Activated CD8-positive, alpha-beta memory T cell treated with anti-CD3 and anti-CD28 coated beads for 24 hours (primary cell): ENCODE measurements at regions not wholly inside any gene's neighbourhood (a gene's known extent, or its start where the extent isn't known, plus 50 kb on each side); places are given as distances from the start of the nearest gene placed in this dataset.
A peak's percentile ranks its signal among the peaks of the same experiment; 100 is the strongest.

Experiments used
- DNase-seq: peaks from one replicate; pipeline ENCODE4 v3.0.0-alpha.2; 2020

GRCh38 chr4:108398316-108398715 is 222.1 kb upstream of the RPL34 start:
- DNase-seq = no peak

- DNase-seq = no peak
Measured at GRCh38 chr4:108397850-108398249, 222.5 kb upstream of the RPL34 start.

- no peak for DNase-seq
Measured at GRCh38 chr4:108396900-108397497, 223.4 kb upstream of the RPL34 start.

- no peak for DNase-seq
Measured at GRCh38 chr4:108395786-108396185, 224.6 kb upstream of the RPL34 start.

GRCh38 chr4:108393890-108394472 is 225.2 kb upstream of the LEF1 start:
- no peak for DNase-seq

- DNase-seq = no peak
Measured at GRCh38 chr4:108391701-108392455, 223.1 kb upstream of the LEF1 start.

- no peak for DNase-seq
Measured at GRCh38 chr4:108385076-108385475, 216.3 kb upstream of the LEF1 start.

- no peak for DNase-seq
Measured at GRCh38 chr4:108384544-108384943, 215.8 kb upstream of the LEF1 start.

GRCh38 chr4:108383157-108383556 is 214.4 kb upstream of the LEF1 start:
- no peak for DNase-seq

GRCh38 chr4:108382751-108383150 is 214.0 kb upstream of the LEF1 start:
- DNase-seq = no peak

- no peak for DNase-seq
Measured at GRCh38 chr4:108378164-108378563, 209.4 kb upstream of the LEF1 start.

- no peak for DNase-seq
Measured at GRCh38 chr4:108377021-108377420, 208.3 kb upstream of the LEF1 start.

- DNase-seq = no peak
Measured at GRCh38 chr4:108375434-108375833, 206.7 kb upstream of the LEF1 start.

- no peak for DNase-seq
Measured at GRCh38 chr4:108372681-108373080, 203.9 kb upstream of the LEF1 start.

- DNase-seq = no peak
Measured at GRCh38 chr4:108371282-108371681, 202.6 kb upstream of the LEF1 start.

GRCh38 chr4:108370291-108371141 is 201.8 kb upstream of the LEF1 start:
- peak; percentile 80 for DNase-seq

GRCh38 chr4:108369035-108369655 is 200.4 kb upstream of the LEF1 start:
- no peak for DNase-seq

GRCh38 chr4:108367751-108368150 is 199.0 kb upstream of the LEF1 start:
- DNase-seq = no peak

GRCh38 chr4:108366716-108367115 is 198.0 kb upstream of the LEF1 start:
- DNase-seq = no peak

GRCh38 chr4:108365551-108365950 is 196.8 kb upstream of the LEF1 start:
- no peak for DNase-seq

- DNase-seq = no peak
Measured at GRCh38 chr4:108361886-108362285, 193.2 kb upstream of the LEF1 start.

- no peak for DNase-seq
Measured at GRCh38 chr4:108361446-108361820, 192.7 kb upstream of the LEF1 start.
